Smooth muscle cell (in vitro differentiated cells): ENCODE measurements at regions not wholly inside any gene's neighbourhood (a gene's known extent, or its start where the extent isn't known, plus 50 kb on each side); places are given as distances from the start of the nearest gene placed in this dataset.

Experiments
- DNase-seq: peaks from one replicate; lab custom pipeline; 2025; ENCODE audit not compliant: unreplicated experiment; lab: John Stamatoyannopoulos, UW
- H2AFZ ChIP-seq: fragments of 200-600 bp; sonication (generic); 2 replicates; pipeline ENCODE4 v1.6.0; 2016; ENCODE audit warnings: antibody characterized with exemption, low read depth, mild to moderate bottlenecking
- H3F3A ChIP-seq: fragments of 200-600 bp; sonication (generic); 2 replicates; pipeline ENCODE4 v1.6.0; 2017; ENCODE audit warnings: antibody characterized with exemption, low read depth
- H3K27ac ChIP-seq: fragments of 200-600 bp; sonication (generic); 2 replicates; pipeline ENCODE4 v1.5.1; 2016; ENCODE audit warnings: low read depth, mild to moderate bottlenecking
- H3K27me3 ChIP-seq: fragments of 200-600 bp; sonication (generic); 2 replicates; pipeline ENCODE4 v1.6.1; 2016; ENCODE audit warnings: low read depth, mild to moderate bottlenecking
- H3K36me3 ChIP-seq: fragments of 200-600 bp; sonication (generic); 2 replicates; pipeline ENCODE4 v1.5.1; 2016; ENCODE audit warnings: low read depth
- H3K4me1 ChIP-seq: fragments of 200-600 bp; sonication (generic); 2 replicates; pipeline ENCODE4 v1.5.1; 2016; ENCODE audit warnings: low read depth
- H3K4me2 ChIP-seq: fragments of 200-600 bp; sonication (generic); 2 replicates; pipeline ENCODE4 v1.6.0; 2016; ENCODE audit warnings: mild to moderate bottlenecking
- H3K4me3 ChIP-seq: fragments of 200-600 bp; sonication (generic); 2 replicates; pipeline ENCODE4 v1.5.1; 2016; ENCODE audit warnings: mild to moderate bottlenecking
- H3K79me2 ChIP-seq: fragments of 200-600 bp; sonication (generic); 2 replicates; pipeline ENCODE4 v1.6.0; 2016; ENCODE audit warnings: low read depth, mild to moderate bottlenecking
- H3K9ac ChIP-seq: fragments of 200-600 bp; sonication (generic); 2 replicates; pipeline ENCODE4 v1.6.0; 2016; ENCODE audit warnings: low read depth
- H3K9me3 ChIP-seq: fragments of 200-600 bp; sonication (generic); replicated peaks from 2 replicates; pipeline ENCODE4 v1.5.1; 2016; ENCODE audit warnings: low read depth
- H4K20me1 ChIP-seq: fragments of 200-600 bp; sonication (generic); 2 replicates; pipeline ENCODE4 v1.6.0; 2016; ENCODE audit warnings: low read depth
- WGBS: methylation state at CpG from one replicate; pipeline ENCODE4 v1.1.7; 2016; ENCODE audit warnings: low lambda C conversion rate; 5-methylcytosine and 5-hydroxymethylcytosine counted together
- TF ChIP-seq, protein P1 (sequence below): fragments of 200-600 bp; sonication (generic); IDR thresholded peaks from 2 replicates; pipeline ENCODE4 v1.5.1; 2017; ENCODE audit warnings: borderline replicate concordance, mild to moderate bottlenecking, antibody characterized with exemption; ENCODE audit not compliant: insufficient read depth, poor library complexity, severe bottlenecking

DNA sequence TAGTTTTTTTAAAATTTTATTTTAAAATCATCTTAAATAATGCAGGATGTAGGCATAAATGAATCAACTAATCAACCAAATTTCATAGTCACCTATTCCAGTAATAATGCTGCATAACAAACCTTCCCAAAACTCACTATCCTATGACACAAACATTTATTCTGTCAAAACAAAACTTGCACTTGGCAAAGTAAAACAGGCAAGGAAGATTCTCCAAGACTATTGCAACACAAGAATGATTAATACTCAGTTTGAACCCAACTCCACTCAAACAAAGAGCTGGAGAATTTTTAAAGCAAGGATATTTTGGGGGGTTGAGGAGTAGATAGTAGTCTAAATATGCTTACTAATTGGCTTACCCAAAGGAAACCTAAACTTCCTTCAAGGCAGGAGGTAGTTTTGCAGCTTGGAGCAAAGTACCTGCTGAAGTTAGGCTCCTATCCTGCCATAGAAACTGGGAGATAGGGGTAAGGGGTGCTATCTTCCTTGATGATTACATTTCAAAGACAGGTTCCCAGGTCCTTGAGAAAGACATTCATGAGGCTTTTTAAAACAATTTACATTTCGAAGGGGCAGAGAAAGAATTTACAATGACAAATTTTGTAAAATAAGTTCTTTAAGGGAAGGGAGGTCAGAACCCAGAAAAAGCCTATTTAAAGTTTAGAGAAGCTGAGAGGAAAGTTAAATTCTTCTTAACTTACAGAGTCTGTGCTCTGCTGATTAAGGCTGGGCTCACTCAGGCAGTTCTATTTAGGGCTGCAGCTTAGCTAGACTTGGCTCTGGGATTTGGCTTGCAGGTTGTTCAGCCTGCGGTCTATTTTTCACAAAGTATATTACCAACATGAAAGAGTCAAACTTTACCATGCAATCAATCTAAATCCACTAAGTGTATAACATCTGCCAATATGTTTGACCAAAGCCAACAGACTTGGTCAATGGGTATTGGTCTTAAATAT lies 549.0 kb downstream of the KCTD12 start:
- Histone ChIP-seq H3K27me3 (no peaks in the 10 kb centered on the region), H3K4me2 (no peak overlapping the region), H4K20me1 (no peaks in the 10 kb centered on the region), H3F3A (no peaks in the 10 kb centered on the region), H3K79me2 (no peaks in the 10 kb centered on the region), H3K9me3 (no peaks in the 10 kb centered on the region), H3K4me3 (no peak overlapping the region), H3K36me3 (no peaks in the 10 kb centered on the region), H3K9ac (no peak overlapping the region), H3K4me1 (no peaks in the 10 kb centered on the region), H2AFZ (no peak overlapping the region), H3K27ac (no peak overlapping the region)
- TF ChIP-seq, protein P1, sequence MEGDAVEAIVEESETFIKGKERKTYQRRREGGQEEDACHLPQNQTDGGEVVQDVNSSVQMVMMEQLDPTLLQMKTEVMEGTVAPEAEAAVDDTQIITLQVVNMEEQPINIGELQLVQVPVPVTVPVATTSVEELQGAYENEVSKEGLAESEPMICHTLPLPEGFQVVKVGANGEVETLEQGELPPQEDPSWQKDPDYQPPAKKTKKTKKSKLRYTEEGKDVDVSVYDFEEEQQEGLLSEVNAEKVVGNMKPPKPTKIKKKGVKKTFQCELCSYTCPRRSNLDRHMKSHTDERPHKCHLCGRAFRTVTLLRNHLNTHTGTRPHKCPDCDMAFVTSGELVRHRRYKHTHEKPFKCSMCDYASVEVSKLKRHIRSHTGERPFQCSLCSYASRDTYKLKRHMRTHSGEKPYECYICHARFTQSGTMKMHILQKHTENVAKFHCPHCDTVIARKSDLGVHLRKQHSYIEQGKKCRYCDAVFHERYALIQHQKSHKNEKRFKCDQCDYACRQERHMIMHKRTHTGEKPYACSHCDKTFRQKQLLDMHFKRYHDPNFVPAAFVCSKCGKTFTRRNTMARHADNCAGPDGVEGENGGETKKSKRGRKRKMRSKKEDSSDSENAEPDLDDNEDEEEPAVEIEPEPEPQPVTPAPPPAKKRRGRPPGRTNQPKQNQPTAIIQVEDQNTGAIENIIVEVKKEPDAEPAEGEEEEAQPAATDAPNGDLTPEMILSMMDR = no peak
- DNase-seq = no peak
- 63% methylated on average over 2 of the region's 2 CpGs for WGBS

DNA sequence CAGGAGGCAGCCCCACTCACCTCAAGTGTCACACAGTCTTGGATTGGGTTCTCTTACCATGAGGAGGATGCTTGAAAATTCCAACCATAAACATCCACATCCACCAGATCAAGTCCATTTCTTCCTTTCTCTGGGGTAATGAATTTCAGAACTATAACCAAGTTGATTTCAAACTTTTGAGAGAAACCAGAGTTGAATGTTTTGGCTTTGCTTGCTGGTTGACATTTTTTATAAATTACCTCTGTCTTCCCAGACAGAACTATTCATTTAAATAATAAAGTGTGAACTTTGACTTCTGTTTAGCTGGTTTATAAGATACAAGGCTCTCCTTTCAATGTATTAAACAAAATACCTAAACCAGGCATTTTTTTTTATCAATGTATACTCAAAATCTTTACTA lies 550.7 kb downstream of the KCTD12 start:
- no peaks in the 10 kb centered on the region for H3K36me3 ChIP-seq
- TF ChIP-seq, protein P1 = no peak

DNA sequence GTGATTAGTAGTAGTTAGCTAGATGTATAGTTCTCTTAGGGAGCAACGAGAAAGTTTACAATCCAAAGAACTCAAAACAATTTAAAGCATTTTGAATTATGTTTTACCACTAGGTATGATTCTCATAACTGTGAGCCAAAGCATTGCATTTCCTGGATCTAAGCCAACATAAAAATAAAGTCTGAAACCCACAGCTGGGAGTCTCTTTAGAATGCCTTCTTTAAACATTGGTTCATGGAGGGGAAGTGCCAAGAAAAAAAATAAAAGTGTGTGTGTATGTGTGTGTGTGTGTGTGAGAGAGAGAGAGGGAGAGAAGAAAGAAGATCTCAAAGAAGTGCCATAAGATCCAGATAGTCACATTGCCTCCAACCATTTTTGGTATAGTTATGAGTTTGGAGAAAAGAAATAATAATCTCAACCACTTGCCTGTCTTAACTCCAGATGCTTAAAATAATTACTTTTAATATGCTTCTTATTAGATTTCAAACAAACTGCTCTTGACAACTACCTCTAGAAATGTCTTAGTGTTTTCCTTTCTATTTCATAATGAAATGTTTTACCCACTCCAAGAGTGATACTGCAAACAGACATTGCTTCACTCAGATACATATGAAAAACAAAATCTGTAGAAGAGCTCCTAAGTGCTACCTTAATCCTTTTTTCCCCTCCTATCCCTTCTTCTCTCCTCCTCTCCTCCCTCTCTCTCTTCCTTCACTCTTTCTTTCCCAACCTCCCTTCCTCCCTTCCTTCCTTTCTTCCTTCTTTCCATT lies 554.1 kb downstream of the KCTD12 start:
- no peak overlapping the region for H3K4me2 ChIP-seq
- no peaks in the 10 kb centered on the region for H3K27me3 ChIP-seq
- H3K79me2 ChIP-seq = no peaks in the 10 kb centered on the region
- no peaks in the 10 kb centered on the region for H3K4me1 ChIP-seq
- H3K4me3 ChIP-seq = no peak overlapping the region
- TF ChIP-seq, protein P1 = no peak
- H3K36me3 ChIP-seq = no peaks in the 10 kb centered on the region
- DNase-seq = no peak
- WGBS = 78% methylated on average over 1 of the region's 1 CpG
- H4K20me1 ChIP-seq = no peaks in the 10 kb centered on the region
- no peak overlapping the region for H3K27ac ChIP-seq
- no peaks in the 10 kb centered on the region for H3K9me3 ChIP-seq
- peak overlapping the region; percentile 75 for H2AFZ ChIP-seq
- no peaks in the 10 kb centered on the region for H3F3A ChIP-seq
- no peak overlapping the region for H3K9ac ChIP-seq

More for the DNA sequence above, 550.7 kb downstream of the KCTD12 start:
- Histone ChIP-seq H3K4me1 (no peaks in the 10 kb centered on the region), H3F3A (no peaks in the 10 kb centered on the region), H3K4me3 (no peak overlapping the region), H3K9ac (no peak overlapping the region), H3K27ac (no peak overlapping the region), H3K27me3 (no peaks in the 10 kb centered on the region), H3K4me2 (no peak overlapping the region), H3K9me3 (no peaks in the 10 kb centered on the region), H4K20me1 (no peaks in the 10 kb centered on the region), H3K79me2 (no peaks in the 10 kb centered on the region), H2AFZ (no peak overlapping the region)
- no peak for DNase-seq
